NB4 (cell line): ENCODE measurements at regions not wholly inside any gene's neighbourhood (a gene's known extent, or its start where the extent isn't known, plus 50 kb on each side); places are given as distances from the start of the nearest gene placed in this dataset.

Source experiments
- DNase-seq: peaks from one replicate; pipeline ENCODE4 v3.0.0; 2010; ENCODE audit warnings: low read depth
- H3K4me3 ChIP-seq: one replicate; pipeline ENCODE4 v1.5.1; 2011; ENCODE audit warnings: mild to moderate bottlenecking, low read depth, low read length, moderate library complexity
- MYC ChIP-seq: IDR thresholded peaks from 2 replicates; pipeline ENCODE4 v1.6.1; 2011; ENCODE audit warnings: low read depth, low read length
- POLR2A ChIP-seq: IDR thresholded peaks from 2 replicates; pipeline ENCODE4 v1.6.1; 2011; ENCODE audit warnings: mild to moderate bottlenecking; ENCODE audit not compliant: insufficient read length; ENCODE audit errors: extremely low read depth
- TF ChIP-seq, protein P1 (sequence below): IDR thresholded peaks from 2 replicates; pipeline ENCODE4 v1.6.1; 2011; ENCODE audit warnings: low read depth, low read length
- TF ChIP-seq, protein P2 (sequence below): IDR thresholded peaks from one replicate; pipeline ENCODE4 v1.5.1; 2012; ENCODE audit warnings: low read depth, low read length

DNA sequence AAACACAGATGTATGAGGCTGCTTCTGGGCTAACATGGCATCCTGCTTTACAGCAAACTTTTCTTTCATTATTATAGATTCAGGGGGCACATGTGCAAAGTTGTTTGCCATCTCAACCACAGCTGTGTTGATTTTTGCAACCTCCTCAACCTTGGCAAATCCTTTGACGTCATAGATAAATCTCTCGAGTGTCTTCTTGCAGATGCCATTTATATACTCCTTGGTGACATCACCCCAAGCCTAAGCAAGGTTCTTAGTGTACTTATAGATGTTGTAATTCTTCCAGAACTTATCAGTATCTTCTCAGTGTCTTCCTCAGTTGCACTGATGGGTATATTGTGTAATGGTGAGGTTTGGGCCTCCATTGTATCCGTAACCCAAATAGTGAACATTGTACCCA lies 135.4 kb upstream of the RPH3A start:
- H3K4me3 ChIP-seq = no peak overlapping the region
- TF ChIP-seq, protein P1, sequence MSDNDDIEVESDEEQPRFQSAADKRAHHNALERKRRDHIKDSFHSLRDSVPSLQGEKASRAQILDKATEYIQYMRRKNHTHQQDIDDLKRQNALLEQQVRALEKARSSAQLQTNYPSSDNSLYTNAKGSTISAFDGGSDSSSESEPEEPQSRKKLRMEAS = no peak
- TF ChIP-seq, protein P2, sequence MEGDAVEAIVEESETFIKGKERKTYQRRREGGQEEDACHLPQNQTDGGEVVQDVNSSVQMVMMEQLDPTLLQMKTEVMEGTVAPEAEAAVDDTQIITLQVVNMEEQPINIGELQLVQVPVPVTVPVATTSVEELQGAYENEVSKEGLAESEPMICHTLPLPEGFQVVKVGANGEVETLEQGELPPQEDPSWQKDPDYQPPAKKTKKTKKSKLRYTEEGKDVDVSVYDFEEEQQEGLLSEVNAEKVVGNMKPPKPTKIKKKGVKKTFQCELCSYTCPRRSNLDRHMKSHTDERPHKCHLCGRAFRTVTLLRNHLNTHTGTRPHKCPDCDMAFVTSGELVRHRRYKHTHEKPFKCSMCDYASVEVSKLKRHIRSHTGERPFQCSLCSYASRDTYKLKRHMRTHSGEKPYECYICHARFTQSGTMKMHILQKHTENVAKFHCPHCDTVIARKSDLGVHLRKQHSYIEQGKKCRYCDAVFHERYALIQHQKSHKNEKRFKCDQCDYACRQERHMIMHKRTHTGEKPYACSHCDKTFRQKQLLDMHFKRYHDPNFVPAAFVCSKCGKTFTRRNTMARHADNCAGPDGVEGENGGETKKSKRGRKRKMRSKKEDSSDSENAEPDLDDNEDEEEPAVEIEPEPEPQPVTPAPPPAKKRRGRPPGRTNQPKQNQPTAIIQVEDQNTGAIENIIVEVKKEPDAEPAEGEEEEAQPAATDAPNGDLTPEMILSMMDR = no peak
- TF ChIP-seq MYC = no peak
- no peak for TF ChIP-seq POLR2A
- DNase-seq = no peak

DNA sequence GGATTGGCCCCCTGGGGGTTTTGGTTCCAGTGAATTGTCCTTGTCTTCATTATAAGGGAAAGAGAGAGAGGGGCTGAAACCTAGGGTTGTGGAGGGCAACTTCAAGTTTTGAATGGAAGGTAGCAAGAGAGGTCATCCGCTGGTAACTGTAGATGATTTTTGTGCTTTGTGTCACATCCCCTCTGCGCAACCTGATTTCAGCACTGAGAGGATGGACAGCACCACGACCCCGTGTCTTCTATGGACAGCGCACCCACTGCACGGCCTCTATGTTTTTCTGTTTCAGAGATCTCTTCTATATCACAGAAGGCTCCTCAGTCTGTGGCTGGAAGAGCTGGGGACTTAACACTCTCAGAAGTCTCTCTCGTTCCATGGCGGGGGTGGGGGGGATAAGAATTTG lies 127.0 kb upstream of the RPH3A start:
- H3K4me3 ChIP-seq = no peak overlapping the region
- DNase-seq = peak; percentile 59
- TF ChIP-seq POLR2A (no peak), MYC (peak; percentile 53; the same call in 1 of the 2 replicates)
- TF ChIP-seq, protein P1 = peak; percentile 88
- TF ChIP-seq, protein P2 = no peak

DNA sequence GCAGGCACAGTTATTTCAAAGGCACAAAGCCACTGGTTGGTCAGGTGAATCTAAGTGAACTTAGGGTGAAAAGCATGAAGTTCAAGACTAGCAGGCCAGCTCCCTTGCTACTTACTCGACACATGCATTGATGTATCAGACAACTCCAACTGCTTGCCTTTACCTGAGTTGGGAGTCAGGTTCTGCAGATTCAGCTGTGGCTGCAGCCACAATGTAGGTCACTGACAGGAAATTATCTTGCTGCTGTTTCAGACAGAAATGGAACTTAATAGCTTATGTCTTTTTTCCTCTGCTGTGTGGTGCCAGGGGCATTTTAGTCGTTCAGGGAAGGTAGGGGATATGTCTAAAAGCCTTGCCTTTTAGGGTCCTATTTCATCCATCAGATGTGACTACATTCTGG lies 125.6 kb upstream of the RPH3A start:
- TF ChIP-seq, protein P1 = no peak
- no peak for TF ChIP-seq MYC
- TF ChIP-seq POLR2A = no peak
- TF ChIP-seq, protein P2 = no peak
- no peak overlapping the region for H3K4me3 ChIP-seq
- DNase-seq = no peak

DNA sequence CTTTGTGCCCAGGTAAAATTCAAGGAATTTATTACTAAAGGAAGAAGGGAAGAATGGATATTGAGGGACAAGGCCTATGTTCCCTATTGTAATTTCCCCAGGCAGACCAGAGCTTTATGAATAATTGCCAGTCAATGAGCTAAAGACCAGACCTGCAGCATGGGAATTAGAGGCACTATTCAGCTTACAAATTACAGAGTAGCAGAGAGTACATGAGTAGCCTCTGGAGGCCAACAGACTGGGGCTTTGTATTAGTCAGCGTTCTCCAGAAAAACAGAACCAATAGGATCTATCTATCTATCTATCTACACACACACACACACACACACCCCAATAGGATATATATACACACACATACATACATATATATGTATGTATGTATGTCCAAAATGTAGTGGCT lies 120.0 kb upstream of the RPH3A start:
- TF ChIP-seq POLR2A = no peak
- TF ChIP-seq, protein P1 = no peak
- TF ChIP-seq, protein P2 = no peak
- no peak for TF ChIP-seq MYC
- H3K4me3 ChIP-seq = no peak overlapping the region
- no peak for DNase-seq

DNA sequence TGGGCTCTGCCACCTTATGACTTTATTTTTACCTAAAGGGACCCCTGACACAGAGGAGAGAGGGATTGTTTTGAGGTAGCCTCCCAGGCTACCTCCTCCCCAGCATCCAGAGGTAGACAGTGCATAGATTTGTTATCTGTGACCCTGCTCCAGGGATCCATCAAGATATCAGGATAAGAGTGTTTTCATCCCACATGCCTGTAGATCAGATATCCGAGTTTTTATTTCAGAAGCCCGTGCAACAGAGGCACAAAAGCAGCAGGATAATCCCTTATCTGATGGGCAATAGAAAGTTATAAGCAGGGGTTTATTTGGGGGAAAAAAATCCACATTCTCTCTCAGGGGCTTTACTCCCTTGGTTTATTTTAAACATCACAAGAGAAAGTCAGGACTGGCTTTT lies 117.0 kb upstream of the RPH3A start:
- TF ChIP-seq, protein P1 = no peak
- no peak for TF ChIP-seq POLR2A
- TF ChIP-seq, protein P2 = no peak
- no peak for TF ChIP-seq MYC
- DNase-seq = no peak
- no peak overlapping the region for H3K4me3 ChIP-seq

DNA sequence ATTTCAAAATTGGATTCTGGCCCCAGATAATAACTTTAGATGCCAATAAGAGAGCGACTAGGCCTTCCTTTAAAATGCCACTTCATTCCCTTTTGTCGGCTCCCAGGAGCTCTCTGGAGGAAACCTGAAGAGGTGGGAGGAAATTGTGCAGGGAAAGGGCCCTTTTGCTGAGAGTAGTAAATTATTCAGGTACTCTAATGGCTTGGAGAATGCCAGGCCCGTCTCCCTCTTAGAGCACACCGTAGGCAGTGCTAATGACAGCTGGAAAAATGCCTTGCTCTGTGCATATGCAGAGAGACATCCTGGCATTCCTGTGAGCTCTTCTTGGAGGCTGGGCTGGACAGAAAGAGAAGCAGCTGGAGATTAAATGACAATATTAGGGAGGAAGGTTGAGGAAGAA lies 115.0 kb upstream of the RPH3A start:
- TF ChIP-seq, protein P2 = no peak
- TF ChIP-seq, protein P1 = no peak
- TF ChIP-seq MYC (no peak), POLR2A (no peak)
- H3K4me3 ChIP-seq = no peak overlapping the region
- no peak for DNase-seq
